ENCODE measurements at regions not wholly inside any gene's neighbourhood (a gene's known extent, or its start where the extent isn't known, plus 50 kb on each side); places are given as distances from the start of the nearest gene placed in this dataset.
A peak's percentile ranks its signal among the peaks of the same experiment; 100 is the strongest.

- no peak for DNase-seq (ENCODE audit: low read depth)
These were observed 55.6 kb downstream of the ZNF281 start for GRCh38 chr1:200354243-200354642.

- no peak for DNase-seq (ENCODE audit: low read depth)
These were observed 56.6 kb downstream of the ZNF281 start for GRCh38 chr1:200353232-200353631.

- peak; percentile 92 for DNase-seq (ENCODE audit: low read depth)
These were observed 57.8 kb downstream of the ZNF281 start for GRCh38 chr1:200351826-200352549.

GRCh38 chr1:200351425-200351824 is 58.4 kb downstream of the ZNF281 start:
- DNase-seq (ENCODE audit: low read depth): no peak

- DNase-seq (ENCODE audit: low read depth): peak; percentile 61
These were observed 63.1 kb downstream of the ZNF281 start for GRCh38 chr1:200346700-200347099.

GRCh38 chr1:200345520-200345919 is 64.3 kb downstream of the ZNF281 start:
- DNase-seq (ENCODE audit: low read depth): no peak

- no peak for DNase-seq (ENCODE audit: low read depth)
These were observed 66.0 kb downstream of the ZNF281 start for GRCh38 chr1:200343874-200344273.

GRCh38 chr1:200342511-200343311 is 67.1 kb downstream of the ZNF281 start:
- DNase-seq (ENCODE audit: low read depth): no peak

GRCh38 chr1:200338451-200338850 is 71.4 kb downstream of the ZNF281 start:
- DNase-seq (ENCODE audit: low read depth): no peak

- DNase-seq (ENCODE audit: low read depth): no peak
These were observed 72.0 kb downstream of the ZNF281 start for GRCh38 chr1:200337831-200338230.

- DNase-seq (ENCODE audit: low read depth): no peak
These were observed 72.4 kb downstream of the ZNF281 start for GRCh38 chr1:200337410-200337809.

GRCh38 chr1:200336901-200337391 is 72.9 kb downstream of the ZNF281 start:
- no peak for DNase-seq (ENCODE audit: low read depth)

- DNase-seq (ENCODE audit: low read depth): no peak
These were observed 73.6 kb downstream of the ZNF281 start for GRCh38 chr1:200336101-200336845.

- DNase-seq (ENCODE audit: low read depth): no peak
These were observed 75.1 kb downstream of the ZNF281 start for GRCh38 chr1:200334661-200335256.

GRCh38 chr1:200333329-200333728 is 76.5 kb downstream of the ZNF281 start:
- DNase-seq (ENCODE audit: low read depth): no peak

GRCh38 chr1:200332716-200333115 is 77.1 kb downstream of the ZNF281 start:
- DNase-seq (ENCODE audit: low read depth): no peak

GRCh38 chr1:200330741-200331428 is 79.0 kb downstream of the ZNF281 start:
- DNase-seq (ENCODE audit: low read depth): no peak

- no peak for DNase-seq (ENCODE audit: low read depth)
These were observed 80.5 kb downstream of the ZNF281 start for GRCh38 chr1:200329208-200329882.

- DNase-seq (ENCODE audit: low read depth): no peak
These were observed 81.5 kb downstream of the ZNF281 start for GRCh38 chr1:200328379-200328778.

GRCh38 chr1:200323856-200324400 is 85.9 kb downstream of the ZNF281 start:
- DNase-seq (ENCODE audit: low read depth): peak; percentile 23

- DNase-seq (ENCODE audit: low read depth): no peak
These were observed 90.7 kb downstream of the ZNF281 start for GRCh38 chr1:200319148-200319547.

Measured in HS-5 (cell line).